GM12892 (cell line): ENCODE measurements at regions not wholly inside any gene's neighbourhood (a gene's known extent, or its start where the extent isn't known, plus 50 kb on each side); places are given as distances from the start of the nearest gene placed in this dataset.

ENCODE experiments used
- POLR2A ChIP-seq: IDR thresholded peaks from 2 replicates; pipeline ENCODE4 v1.6.1; 2011; ENCODE audit warnings: low read depth, low read length, control low read depth
- TAF1 ChIP-seq: IDR thresholded peaks from 2 replicates; pipeline ENCODE4 v1.6.1; 2011; ENCODE audit warnings: low read depth, mild to moderate bottlenecking, control low read depth, low read length, borderline replicate concordance

DNA sequence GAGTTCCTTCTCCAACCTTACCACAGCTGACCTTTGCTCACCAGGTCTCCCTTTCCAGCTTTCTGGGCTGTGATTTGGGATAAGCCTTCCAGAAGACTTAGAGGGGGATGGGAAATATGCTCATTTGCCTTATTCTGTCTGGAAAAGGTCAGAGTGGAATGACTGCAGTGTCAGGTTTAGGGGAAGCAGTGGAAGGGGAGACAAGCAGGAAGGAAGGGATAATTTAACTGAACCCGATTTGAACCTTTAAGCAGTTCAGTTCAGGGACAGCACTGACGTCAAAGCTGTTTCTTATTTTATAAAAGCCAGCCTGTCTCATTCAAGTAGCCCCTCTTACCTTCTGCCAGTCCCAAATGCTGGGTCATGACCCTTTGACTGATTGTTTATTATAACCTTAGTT is 418.4 kb upstream of the RARB start:
- TF ChIP-seq POLR2A (no peak), TAF1 (no peak)
